Uterus (tissue), 3 donors: ENCODE measurements at regions not wholly inside any gene's neighbourhood (a gene's known extent, or its start where the extent isn't known, plus 50 kb on each side); places are given as distances from the start of the nearest gene placed in this dataset.
"Not testable (repeated sequence)": the region's sequence is repeated elsewhere in the genome, so short reads cannot be mapped to it uniquely, and the experiment has no call there.

ENCODE experiments used
- DNase-seq, 2 donors: peaks; one replicate each; pipeline ENCODE4 v3.0.0-alpha.2; 2019 to 2020
- H3K27ac ChIP-seq, 2 donors: fragments of 200-600 bp; sonication (generic); 1 replicate in 1 of 2; 2 replicates in 1 of 2; pipeline ENCODE4 v1.5.1; 2016 to 2018
- H3K27me3 ChIP-seq, 2 donors: fragments of 200-600 bp; sonication (generic); one replicate each; pipeline ENCODE4 v1.5.1; 2018 to 2019; ENCODE audit warnings: control low read depth in 1 of 2
- H3K36me3 ChIP-seq, 2 donors: fragments of 200-600 bp; sonication (generic); one replicate each; pipeline ENCODE4 v1.5.1; 2019; ENCODE audit warnings: control low read depth in 1 of 2
- H3K4me1 ChIP-seq, 2 donors: fragments of 200-600 bp; sonication (generic); one replicate each; pipeline ENCODE4 v1.5.1; 2018 to 2019; ENCODE audit warnings: control low read depth in 1 of 2
- H3K4me3 ChIP-seq, 2 donors: fragments of 200-600 bp; sonication (generic); 1 replicate in 1 of 2; 2 replicates in 1 of 2; pipeline ENCODE4 v1.5.1; 2018 to 2019; ENCODE audit warnings: mild to moderate bottlenecking in 1 of 2
- H3K9me3 ChIP-seq, 2 donors: fragments of 200-600 bp; sonication (generic); one replicate each; pipeline ENCODE4 v1.5.1; 2019; ENCODE audit warnings: control low read depth in 1 of 2
- POLR2A ChIP-seq, 2 donors: fragments of 450-650 bp; IDR thresholded peaks; one replicate each; pipeline ENCODE4 v1.6.1; 2016; ENCODE audit warnings: antibody characterized with exemption in 2 of 2, mild to moderate bottlenecking in 1 of 2, moderate library complexity in 1 of 2
- intact Hi-C: fragments of 100-400 bp; cut with DNase I; formaldehyde crosslinking; loops from one replicate; pipeline ENCODE4 v1.15.1; 2023; ENCODE audit warnings: low total_unique reads
- TF ChIP-seq, protein P1 (sequence below), 4 experiments: fragments of 200-600 bp in 2 of 4; fragments of 450-650 bp in 2 of 4; sonication (generic) in 2 of 4; IDR thresholded peaks; one replicate each; pipeline ENCODE4 v1.5.1; 2016 to 2019; ENCODE audit warnings: antibody characterized with exemption in 4 of 4, mild to moderate bottlenecking in 2 of 4, moderate library complexity in 1 of 4
- donor health status: DM: yes; HTN: yes; CAD: no.

DNA sequence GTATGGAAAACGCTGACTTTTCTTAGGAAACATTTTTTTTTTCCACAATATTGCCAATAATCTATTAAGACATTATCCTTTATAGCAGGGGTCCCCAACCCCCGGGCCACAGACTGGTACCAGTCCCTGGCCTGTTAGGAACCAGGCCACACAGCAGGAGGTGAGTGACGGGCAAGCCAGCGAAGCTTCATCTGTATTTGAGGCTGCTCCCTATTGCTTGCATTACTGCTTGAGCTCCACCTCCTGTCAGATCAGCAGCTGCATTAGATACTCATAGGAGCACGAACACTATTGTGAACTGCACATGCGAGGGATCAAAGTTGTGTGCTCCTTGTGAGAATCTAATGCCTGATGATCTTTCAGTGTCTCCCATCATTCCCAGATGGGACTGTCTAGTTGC, 793.7 kb downstream of the SLITRK5 start:
- Histone ChIP-seq H3K36me3 (no peaks in the 10 kb centered on the region), H3K4me1 (no peaks in the 10 kb centered on the region), H3K4me3 (no peak overlapping the region), H3K27me3 (peaks cover 0 to 4% of the 10 kb centered on the region in 2 donors), H3K27ac (no peak overlapping the region), H3K9me3 (no peaks in the 10 kb centered on the region)
- no peak for DNase-seq
- TF ChIP-seq, protein P1, sequence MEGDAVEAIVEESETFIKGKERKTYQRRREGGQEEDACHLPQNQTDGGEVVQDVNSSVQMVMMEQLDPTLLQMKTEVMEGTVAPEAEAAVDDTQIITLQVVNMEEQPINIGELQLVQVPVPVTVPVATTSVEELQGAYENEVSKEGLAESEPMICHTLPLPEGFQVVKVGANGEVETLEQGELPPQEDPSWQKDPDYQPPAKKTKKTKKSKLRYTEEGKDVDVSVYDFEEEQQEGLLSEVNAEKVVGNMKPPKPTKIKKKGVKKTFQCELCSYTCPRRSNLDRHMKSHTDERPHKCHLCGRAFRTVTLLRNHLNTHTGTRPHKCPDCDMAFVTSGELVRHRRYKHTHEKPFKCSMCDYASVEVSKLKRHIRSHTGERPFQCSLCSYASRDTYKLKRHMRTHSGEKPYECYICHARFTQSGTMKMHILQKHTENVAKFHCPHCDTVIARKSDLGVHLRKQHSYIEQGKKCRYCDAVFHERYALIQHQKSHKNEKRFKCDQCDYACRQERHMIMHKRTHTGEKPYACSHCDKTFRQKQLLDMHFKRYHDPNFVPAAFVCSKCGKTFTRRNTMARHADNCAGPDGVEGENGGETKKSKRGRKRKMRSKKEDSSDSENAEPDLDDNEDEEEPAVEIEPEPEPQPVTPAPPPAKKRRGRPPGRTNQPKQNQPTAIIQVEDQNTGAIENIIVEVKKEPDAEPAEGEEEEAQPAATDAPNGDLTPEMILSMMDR (IDR thresholded peaks at IDR 0.05), result no peak
- TF ChIP-seq POLR2A (IDR thresholded peaks at IDR 0.05), result no peak
- intact Hi-C loops, result no loop called here

DNA sequence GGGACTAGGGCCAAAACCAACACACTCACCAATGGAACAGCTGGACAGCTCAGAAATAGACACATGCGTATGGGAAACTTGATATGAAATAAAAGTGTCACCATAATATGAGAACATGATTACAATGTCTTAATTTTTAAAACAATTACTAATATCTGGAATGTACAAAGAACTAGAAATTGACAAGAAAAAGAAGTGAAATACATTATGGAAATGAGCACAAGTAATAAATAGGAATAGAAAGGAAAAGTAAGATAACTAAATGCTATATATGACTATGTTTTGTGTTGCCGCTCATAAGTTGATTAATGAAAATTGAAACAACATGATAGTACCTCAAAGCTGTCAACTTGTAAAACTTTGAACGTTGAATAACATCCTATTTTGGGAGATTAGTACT, 801.1 kb downstream of the SLITRK5 start:
- DNase-seq, result no peak
- no peaks in the 10 kb centered on the region for H3K9me3 ChIP-seq
- no peak overlapping the region for H3K27ac ChIP-seq
- no peaks in the 10 kb centered on the region for H3K4me1 ChIP-seq
- no peak overlapping the region for H3K4me3 ChIP-seq
- H3K27me3 ChIP-seq, result no peaks in the 10 kb centered on the region
- no peaks in the 10 kb centered on the region for H3K36me3 ChIP-seq
- intact Hi-C loops, result no loop called here
- TF ChIP-seq, protein P1 (IDR thresholded peaks at IDR 0.05), result no peak
- TF ChIP-seq POLR2A (IDR thresholded peaks at IDR 0.05), result no peak

DNA sequence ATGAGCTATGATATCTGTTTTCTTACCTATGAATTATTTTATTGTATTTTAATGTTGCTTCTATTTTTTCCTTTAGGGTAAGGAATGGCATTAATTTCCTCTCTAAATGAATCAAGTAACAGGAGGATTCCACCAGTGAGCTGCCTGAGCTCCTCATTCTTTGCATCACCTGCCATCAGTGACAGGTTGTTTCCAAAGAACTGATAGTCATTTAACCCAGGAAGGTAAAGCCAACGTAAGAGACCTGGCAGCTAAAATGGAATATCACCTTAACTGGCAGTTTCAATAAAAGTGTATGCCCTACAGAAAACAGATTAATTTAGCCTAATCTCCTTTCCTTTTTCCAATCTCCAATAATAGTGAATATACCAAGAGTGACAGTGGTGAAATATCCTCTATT, 812.0 kb downstream of the SLITRK5 start:
- Histone ChIP-seq H3K4me1 (no peaks in the 10 kb centered on the region), H3K27me3 (no peaks in the 10 kb centered on the region), H3K27ac (no peak overlapping the region), H3K36me3 (no peaks in the 10 kb centered on the region), H3K9me3 (no peaks in the 10 kb centered on the region), H3K4me3 (no peak overlapping the region)
- TF ChIP-seq, protein P1 (IDR thresholded peaks at IDR 0.05), result no peak
- no peak for TF ChIP-seq POLR2A (IDR thresholded peaks at IDR 0.05)
- DNase-seq, result no peak
- intact Hi-C loops, result no loop called here

DNA sequence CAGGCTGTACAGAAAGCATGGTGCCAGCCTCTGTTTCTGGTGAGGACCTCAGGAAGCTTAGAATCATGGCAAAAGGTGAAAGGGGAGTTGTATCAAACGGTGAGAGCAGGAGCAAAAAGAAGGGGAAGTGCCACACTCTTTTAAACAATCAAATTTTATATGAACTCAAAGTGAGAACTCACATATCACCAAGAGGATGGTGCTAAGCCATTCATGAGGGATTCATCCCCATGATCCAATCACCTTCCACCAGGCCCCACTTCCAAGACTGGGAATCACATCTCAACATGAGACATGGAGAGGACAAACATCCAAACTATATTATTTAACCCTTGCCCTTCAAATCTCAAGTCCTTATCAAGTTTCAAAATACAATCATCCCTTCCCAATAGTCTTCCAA, 836.7 kb downstream of the SLITRK5 start:
- Histone ChIP-seq H3K27ac (no peak overlapping the region), H3K36me3 (no peaks in the 10 kb centered on the region), H3K9me3 (no peaks in the 10 kb centered on the region), H3K4me3 (no peak overlapping the region), H3K4me1 (no peaks in the 10 kb centered on the region), H3K27me3 (no peaks in the 10 kb centered on the region)
- no peak for DNase-seq
- intact Hi-C loops, result no loop called here
- TF ChIP-seq, protein P1 (IDR thresholded peaks at IDR 0.05), result no peak
- TF ChIP-seq POLR2A (IDR thresholded peaks at IDR 0.05), result no peak

DNA sequence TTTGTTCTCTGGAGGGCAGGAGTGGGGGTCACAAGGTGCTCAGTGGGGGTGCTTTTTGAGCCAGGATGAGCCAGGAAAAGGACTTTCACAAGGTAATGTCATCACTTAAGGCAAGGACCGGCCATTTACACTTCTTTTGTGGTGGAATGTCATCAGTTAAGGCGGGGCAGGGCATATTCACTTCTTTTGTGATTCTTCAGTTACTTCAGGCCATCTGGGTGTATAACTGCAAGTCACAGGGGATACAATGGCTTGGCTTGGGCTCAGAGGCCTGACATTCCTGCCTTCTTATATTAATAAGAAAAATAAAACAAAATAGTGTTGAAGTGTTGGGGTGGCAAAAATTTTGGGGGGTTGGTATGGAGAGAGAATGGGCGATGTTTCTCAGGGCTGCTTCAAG, 841.8 kb downstream of the SLITRK5 start:
- H3K27ac ChIP-seq, intact Hi-C loops, H3K4me1 ChIP-seq, H3K27me3 ChIP-seq, DNase-seq, H3K36me3 ChIP-seq, H3K9me3 ChIP-seq, H3K4me3 ChIP-seq: not testable (repeated sequence)

- Histone ChIP-seq H3K4me3 (no peak overlapping the region), H3K36me3 (no peaks in the 10 kb centered on the region), H3K9me3 (no peaks in the 10 kb centered on the region), H3K27ac (no peak overlapping the region), H3K27me3 (no peaks in the 10 kb centered on the region), H3K4me1 (no peaks in the 10 kb centered on the region)
- intact Hi-C loops, result no loop called here
- no peak for DNase-seq
- TF ChIP-seq POLR2A (IDR thresholded peaks at IDR 0.05), result no peak
- TF ChIP-seq, protein P1 (IDR thresholded peaks at IDR 0.05), result no peak
Measured at GRCh38 chr13:88526186-88526852, 855.1 kb downstream of the SLITRK5 start.
